ENCODE measurements at regions not wholly inside any gene's neighbourhood (a gene's known extent, or its start where the extent isn't known, plus 50 kb on each side); places are given as distances from the start of the nearest gene placed in this dataset.

- in situ Hi-C loops (cut with MboI; ENCODE audit: low pct_unique_long_range_greater_than_20kb, low sequenced_read_pairs, unreplicated experiment), result no loop called here
- no peak for DNase-seq (ENCODE audit: low spot score)
- no peak for TF ChIP-seq CTCF (IDR thresholded peaks at IDR 0.05; ENCODE audit: extremely low read depth, insufficient read depth, missing control alignments)
Observed at GRCh38 chr9:93897075-93897970, 57.8 kb downstream of the BARX1 start.

- peak; percentile 5 for DNase-seq (ENCODE audit: low spot score)
Observed at GRCh38 chr9:93896496-93897033, 58.6 kb downstream of the BARX1 start.

GRCh38 chr9:93896093-93896492, 59.1 kb downstream of the BARX1 start:
- no peak for TF ChIP-seq CTCF (IDR thresholded peaks at IDR 0.05; ENCODE audit: extremely low read depth, insufficient read depth, missing control alignments)
- in situ Hi-C loops (cut with MboI; ENCODE audit: low pct_unique_long_range_greater_than_20kb, low sequenced_read_pairs, unreplicated experiment), result no loop called here
- no peak for DNase-seq (ENCODE audit: low spot score)

More at GRCh38 chr9:93896496-93897033, 58.6 kb downstream of the BARX1 start:
- no peak for TF ChIP-seq CTCF (IDR thresholded peaks at IDR 0.05; ENCODE audit: extremely low read depth, insufficient read depth, missing control alignments)
- in situ Hi-C loops (cut with MboI; ENCODE audit: low pct_unique_long_range_greater_than_20kb, low sequenced_read_pairs, unreplicated experiment), result no loop called here

GRCh38 chr9:93895535-93895934, 59.6 kb downstream of the BARX1 start:
- in situ Hi-C loops (cut with MboI; ENCODE audit: low pct_unique_long_range_greater_than_20kb, low sequenced_read_pairs, unreplicated experiment), result no loop called here
- peak; percentile 4 for DNase-seq (ENCODE audit: low spot score)
- no peak for TF ChIP-seq CTCF (IDR thresholded peaks at IDR 0.05; ENCODE audit: extremely low read depth, insufficient read depth, missing control alignments)

- DNase-seq (ENCODE audit: low spot score), result peak; percentile 5
- no peak for TF ChIP-seq CTCF (IDR thresholded peaks at IDR 0.05; ENCODE audit: extremely low read depth, insufficient read depth, missing control alignments)
- in situ Hi-C loops (cut with MboI; ENCODE audit: low pct_unique_long_range_greater_than_20kb, low sequenced_read_pairs, unreplicated experiment), result no loop called here
Observed at GRCh38 chr9:93894691-93895079, 60.5 kb downstream of the BARX1 start.

- in situ Hi-C loops (cut with MboI; ENCODE audit: low pct_unique_long_range_greater_than_20kb, low sequenced_read_pairs, unreplicated experiment), result no loop called here
- no peak for TF ChIP-seq CTCF (IDR thresholded peaks at IDR 0.05; ENCODE audit: extremely low read depth, insufficient read depth, missing control alignments)
- no peak for DNase-seq (ENCODE audit: low spot score)
Observed at GRCh38 chr9:93893899-93894690, 61.1 kb downstream of the BARX1 start.
